ENCODE measurements at regions not wholly inside any gene's neighbourhood (a gene's known extent, or its start where the extent isn't known, plus 50 kb on each side); places are given as distances from the start of the nearest gene placed in this dataset.

GRCh38 chr2:207316906-207317305 is 151.2 kb upstream of the KLF7 start:
- TF ChIP-seq CTCF (conservative IDR thresholded peaks at IDR 0.05) (no peak), ZFX (IDR thresholded peaks at IDR 0.05) (no peak)

Measured in C4-2B (cell line).